A172 (cell line): ENCODE measurements at regions not wholly inside any gene's neighbourhood (a gene's known extent, or its start where the extent isn't known, plus 50 kb on each side); places are given as distances from the start of the nearest gene placed in this dataset.

Experiments
- DNase-seq: peaks from one replicate; pipeline ENCODE4 v3.0.0-alpha.2; 2015; ENCODE audit warnings: low spot score

DNA sequence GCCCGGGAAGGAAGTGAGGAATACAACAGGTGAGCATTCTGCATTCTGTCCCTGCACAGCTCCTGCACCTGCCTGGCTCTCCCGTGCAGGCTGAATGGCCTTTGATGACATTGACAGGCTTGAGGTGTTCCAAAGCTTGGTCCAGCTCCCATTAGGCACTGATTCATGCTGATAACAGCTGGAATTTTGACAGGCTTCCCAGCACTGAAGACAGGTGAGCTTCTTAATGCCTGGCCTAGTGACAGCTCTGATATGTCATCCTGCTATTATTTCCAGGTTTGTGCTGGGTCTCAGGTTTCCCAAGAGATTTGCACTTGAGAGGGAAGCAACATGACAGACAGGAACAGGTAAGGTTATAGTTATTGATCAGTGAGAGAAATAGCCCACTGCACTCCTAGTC lies 58.0 kb upstream of the MTNR1B start:
- DNase-seq, result no peak

GRCh38 chr11:92915551-92915950 lies 53.9 kb upstream of the MTNR1B start:
- no peak for DNase-seq

GRCh38 chr11:92916299-92916698 lies 53.2 kb upstream of the MTNR1B start:
- DNase-seq, result no peak

GRCh38 chr11:92917927-92918326 lies 51.5 kb upstream of the MTNR1B start:
- DNase-seq, result no peak

DNA sequence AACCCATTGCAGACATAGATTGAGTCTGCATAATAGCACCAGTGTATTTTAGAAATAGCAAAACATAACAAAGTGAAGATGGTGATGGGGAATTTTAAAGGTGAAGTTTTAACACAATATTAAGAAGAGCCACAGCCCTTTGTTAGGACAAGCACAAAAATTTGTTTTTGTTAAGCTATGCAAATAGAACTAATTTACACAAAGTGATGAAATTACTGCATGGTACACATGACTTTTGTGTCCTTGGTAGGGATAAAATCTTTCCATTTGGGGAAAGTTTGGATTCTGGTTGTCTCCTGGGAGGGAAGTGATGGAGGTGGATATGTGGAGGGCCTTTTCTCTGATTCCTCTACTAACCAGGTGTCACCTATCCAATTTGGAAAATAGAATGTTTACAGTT lies 50.4 kb upstream of the MTNR1B start:
- DNase-seq, result no peak
